Loucy (cell line): ENCODE measurements at regions not wholly inside any gene's neighbourhood (a gene's known extent, or its start where the extent isn't known, plus 50 kb on each side); places are given as distances from the start of the nearest gene placed in this dataset.

Source experiments
- H2AFZ ChIP-seq: fragments of 200-600 bp; sonication (generic); 2 replicates; pipeline ENCODE4 v1.6.0; 2016; ENCODE audit warnings: antibody characterized with exemption, mild to moderate bottlenecking, low read length, moderate library complexity
- H3F3A ChIP-seq: fragments of 200-600 bp; 2 replicates; pipeline ENCODE4 v1.6.0; 2016; ENCODE audit warnings: antibody characterized with exemption, low read depth, mild to moderate bottlenecking
- H3K27me3 ChIP-seq: fragments of 200-600 bp; sonication (generic); 2 replicates; pipeline ENCODE4 v1.6.1; 2014; ENCODE audit warnings: low read length, mild to moderate bottlenecking; ENCODE audit not compliant: insufficient read depth, poor library complexity, severe bottlenecking
- H3K36me3 ChIP-seq: fragments of 200-600 bp; sonication (generic); 2 replicates; pipeline ENCODE4 v1.6.1; 2016; ENCODE audit warnings: low read length; ENCODE audit not compliant: insufficient read depth
- H3K4me1 ChIP-seq: fragments of 200-600 bp; sonication (generic); 2 replicates; pipeline ENCODE4 v1.5.1; 2014; ENCODE audit warnings: low read length, mild to moderate bottlenecking; ENCODE audit not compliant: insufficient read depth, poor library complexity, severe bottlenecking
- H3K4me2 ChIP-seq: fragments of 200-600 bp; sonication (generic); 2 replicates; pipeline ENCODE4 v1.6.0; 2014; ENCODE audit warnings: antibody characterized with exemption, low read length, low read depth, mild to moderate bottlenecking; ENCODE audit not compliant: poor library complexity, severe bottlenecking
- H3K4me3 ChIP-seq: fragments of 200-600 bp; sonication (generic); 2 replicates; pipeline ENCODE4 v1.5.1; 2014; ENCODE audit warnings: low read length, mild to moderate bottlenecking, mixed read lengths; ENCODE audit not compliant: poor library complexity, severe bottlenecking
- H3K79me2 ChIP-seq: fragments of 200-600 bp; sonication (generic); 2 replicates; pipeline ENCODE4 v1.6.1; 2014; ENCODE audit warnings: low read length; ENCODE audit not compliant: insufficient read depth
- H3K9ac ChIP-seq: fragments of 200-600 bp; sonication (generic); 2 replicates; pipeline ENCODE4 v1.6.0; 2014; ENCODE audit warnings: mild to moderate bottlenecking, low read depth, low read length, moderate library complexity; ENCODE audit not compliant: poor library complexity, severe bottlenecking
- H3K9me2 ChIP-seq: fragments of 200-600 bp; sonication (generic); replicated peaks from 2 replicates; pipeline ENCODE4 v1.6.1; 2016; ENCODE audit warnings: low read depth, low read length, mixed read lengths
- H3K9me3 ChIP-seq: fragments of 200-600 bp; sonication (generic); 2 replicates; pipeline ENCODE4 v1.6.1; 2014; ENCODE audit warnings: mild to moderate bottlenecking, antibody characterized with exemption, low read length, low read depth; ENCODE audit not compliant: insufficient read depth
- H4K20me1 ChIP-seq: fragments of 200-600 bp; sonication (generic); 2 replicates; pipeline ENCODE4 v1.6.0; 2014; ENCODE audit warnings: antibody characterized with exemption, low read length, mild to moderate bottlenecking; ENCODE audit not compliant: insufficient read depth, poor library complexity, severe bottlenecking
- CTCF ChIP-seq: fragments of 200-600 bp; sonication (generic); conservative IDR thresholded peaks from 2 replicates; pipeline ENCODE4 v1.5.1; 2014; ENCODE audit warnings: mild to moderate bottlenecking, antibody characterized with exemption, low read length
- EZH2phosphoT487 ChIP-seq: fragments of 200-600 bp; IDR thresholded peaks from 2 replicates; pipeline ENCODE4 v1.6.1; 2018; ENCODE audit warnings: antibody characterized with exemption, mild to moderate bottlenecking, moderate library complexity, borderline replicate concordance

GRCh38 chr6:69617163-69617562 lies 179.6 kb downstream of the LMBRD1 start:
- Histone ChIP-seq H3K4me1 (no peaks in the 10 kb centered on the region), H2AFZ (no peak overlapping the region), H4K20me1 (no peaks in the 10 kb centered on the region), H3K9ac (no peak overlapping the region), H3K79me2 (no peaks in the 10 kb centered on the region), H3K27me3 (no peaks in the 10 kb centered on the region), H3F3A (no peaks in the 10 kb centered on the region), H3K9me2 (no peaks in the 10 kb centered on the region), H3K36me3 (no peaks in the 10 kb centered on the region), H3K9me3 (no peaks in the 10 kb centered on the region), H3K4me2 (no peak overlapping the region), H3K4me3 (no peak overlapping the region)
- TF ChIP-seq EZH2phosphoT487, result no peak
- TF ChIP-seq CTCF, result no peak

- no peaks in the 10 kb centered on the region for H4K20me1 ChIP-seq
- no peak for TF ChIP-seq CTCF
- TF ChIP-seq EZH2phosphoT487, result no peak
- H3K4me3 ChIP-seq, result no peak overlapping the region
- H3K9ac ChIP-seq, result no peak overlapping the region
- no peaks in the 10 kb centered on the region for H3K9me2 ChIP-seq
- no peaks in the 10 kb centered on the region for H3K9me3 ChIP-seq
- H3F3A ChIP-seq, result no peaks in the 10 kb centered on the region
- H3K36me3 ChIP-seq, result no peaks in the 10 kb centered on the region
- H3K4me2 ChIP-seq, result no peak overlapping the region
- no peaks in the 10 kb centered on the region for H3K4me1 ChIP-seq
- H3K79me2 ChIP-seq, result no peaks in the 10 kb centered on the region
- no peak overlapping the region for H2AFZ ChIP-seq
- H3K27me3 ChIP-seq, result no peaks in the 10 kb centered on the region
Observed at GRCh38 chr6:69609836-69610472, 186.9 kb downstream of the LMBRD1 start.

- Histone ChIP-seq H3K36me3 (no peaks in the 10 kb centered on the region), H3K79me2 (no peaks in the 10 kb centered on the region), H3K9ac (no peak overlapping the region), H3K9me2 (no peaks in the 10 kb centered on the region), H3F3A (no peaks in the 10 kb centered on the region), H3K4me3 (no peak overlapping the region), H3K4me2 (no peak overlapping the region), H3K4me1 (no peaks in the 10 kb centered on the region), H2AFZ (no peak overlapping the region), H3K27me3 (no peaks in the 10 kb centered on the region), H3K9me3 (no peaks in the 10 kb centered on the region), H4K20me1 (no peaks in the 10 kb centered on the region)
- TF ChIP-seq EZH2phosphoT487, result no peak
- TF ChIP-seq CTCF, result no peak
Observed at GRCh38 chr6:69601132-69601531, 195.7 kb downstream of the LMBRD1 start.
